ENCODE measurements at regions not wholly inside any gene's neighbourhood (a gene's known extent, or its start where the extent isn't known, plus 50 kb on each side); places are given as distances from the start of the nearest gene placed in this dataset.

- Histone ChIP-seq H3K4me2 (ENCODE audit: insufficient read depth, low read length) (no peak overlapping the region), H3K9me1 (replicated peaks; ENCODE audit: control insufficient read depth, extremely low read depth, insufficient read depth, low read length) (no peaks in the 10 kb centered on the region), H3K4me3 (replicated peaks in 1 of 3; ENCODE audit: insufficient read depth in 1 of 3, low read depth in 1 of 3, low read length in 3 of 3) (no peak overlapping the region), H4K20me1 (replicated peaks; ENCODE audit: control insufficient read depth, extremely low read depth, insufficient read depth, low read length) (no peaks in the 10 kb centered on the region), H2AFZ (ENCODE audit: low read depth, low read length) (no peak overlapping the region), H3K79me2 (ENCODE audit: control insufficient read depth, insufficient read depth, low read length) (no peaks in the 10 kb centered on the region), H3K9me3 (replicated peaks; ENCODE audit: control insufficient read depth, insufficient read depth, low read length) (peaks cover 3% of the 10 kb centered on the region), H3K27me3 (ENCODE audit: control insufficient read depth in 2 of 2, insufficient read depth in 2 of 2, low read length in 2 of 2) (no peaks in the 10 kb centered on the region), H3K36me3 (ENCODE audit: control insufficient read depth in 2 of 2, extremely low read depth in 1 of 2, insufficient read depth in 2 of 2, low read length in 2 of 2) (no peaks in the 10 kb centered on the region), H3K4me1 (ENCODE audit: control insufficient read depth, extremely low read depth, insufficient read depth, low read length) (no peaks in the 10 kb centered on the region), H3K9ac (replicated peaks; ENCODE audit: extremely low read depth, insufficient read depth, low read length) (no peak overlapping the region), H3K27ac (ENCODE audit: insufficient read depth, low read depth, low read length) (no peak overlapping the region)
- BruUV-seq (replicated peaks) = no TSS peak
- dilution Hi-C loops (cut with MboI; ENCODE audit: extremely low pct_ligation_motif_present, low sequenced_read_pairs) (no loop called here), intact Hi-C loops (cut with micrococcal nuclease) (no loop called here)
- no peak for TF ChIP-seq MYC (IDR thresholded peaks at IDR 0.05; ENCODE audit: low read depth, low read length)
- TF ChIP-seq POLR2AphosphoS5 (IDR thresholded peaks at IDR 0.05; ENCODE audit: insufficient read depth, low read depth, low read length) = no peak
- no peak for TF ChIP-seq EZH2 (IDR thresholded peaks at IDR 0.05; ENCODE audit: borderline replicate concordance, low read depth, low read length, severe bottlenecking)
- no peak for TF ChIP-seq CTCF (IDR thresholded peaks at IDR 0.05; ENCODE audit: extremely low read depth in 1 of 2, insufficient read depth in 1 of 2, low read depth in 1 of 2, low read length in 2 of 2)
- TF ChIP-seq MAX (IDR thresholded peaks at IDR 0.05; ENCODE audit: insufficient read depth, insufficient read length) = no peak
- no peak for TF ChIP-seq FOS (IDR thresholded peaks at IDR 0.05; ENCODE audit: borderline replicate concordance, insufficient read depth, low read length)
- no peak for TF ChIP-seq JUN (IDR thresholded peaks at IDR 0.05; ENCODE audit: borderline replicate concordance, insufficient read depth, insufficient read length, low read depth)
- FAIRE-seq = no peak
- ChIA-PET CTCF (no interaction called here), POLR2A (no interaction called here)
- no peak for DNase-seq (ENCODE audit: low read depth, low spot score)
Observed at GRCh38 chr16:6068063-6068462, 970.5 kb upstream of the EEF2KMT start.
